GM18517 (cell line): ENCODE measurements at regions not wholly inside any gene's neighbourhood (a gene's known extent, or its start where the extent isn't known, plus 50 kb on each side); places are given as distances from the start of the nearest gene placed in this dataset.
"Not testable (repeated sequence)": the region's sequence is repeated elsewhere in the genome, so short reads cannot be mapped to it uniquely, and the experiment has no call there.

ENCODE experiments used
- ATAC-seq: cut with Tn5 transposase; IDR thresholded peaks from one replicate; pipeline ENCODE4 v1.9.1; 2021; ENCODE audit warnings: mild to moderate bottlenecking, moderate library complexity; ENCODE audit not compliant: unreplicated experiment

DNA sequence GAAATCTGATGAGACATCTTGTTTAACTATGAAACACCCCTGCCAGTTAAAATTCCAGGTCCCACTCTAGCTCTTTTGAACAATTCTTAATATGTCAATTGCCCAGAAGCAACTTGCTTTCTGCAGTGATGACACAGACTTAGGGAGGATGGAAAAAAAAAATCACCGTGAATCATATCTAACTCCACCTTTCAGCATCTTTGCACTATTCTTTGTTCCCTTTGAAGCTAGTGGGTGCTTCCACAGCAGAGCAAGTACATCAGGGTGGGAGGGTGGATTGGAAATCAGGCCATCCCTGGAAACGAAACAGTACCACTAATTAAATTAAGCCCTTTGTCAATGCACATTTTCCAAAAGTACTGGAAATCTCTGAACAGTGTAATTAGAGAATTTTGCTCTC is 324.3 kb upstream of the MEIS1 start:
- ATAC-seq = no peak

DNA sequence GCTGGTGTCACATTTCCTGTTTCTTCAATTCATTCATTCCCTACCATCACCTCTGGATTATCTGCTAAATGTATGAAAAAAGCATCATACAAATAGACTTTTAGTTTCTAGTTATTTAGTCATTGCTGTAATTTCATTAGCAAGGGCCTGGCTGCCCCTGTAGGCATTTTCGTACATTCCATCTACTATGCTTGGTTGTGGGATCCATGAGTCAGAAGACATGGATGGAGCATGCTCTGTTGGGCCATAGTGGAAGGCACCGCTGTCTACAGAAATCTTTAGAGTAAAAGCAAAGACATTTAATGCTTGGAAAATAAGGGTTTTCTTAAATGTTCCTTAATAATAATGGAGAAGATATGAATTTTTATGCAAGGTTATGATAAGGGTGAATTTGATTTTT is 324.8 kb upstream of the MEIS1 start:
- no peak for ATAC-seq

DNA sequence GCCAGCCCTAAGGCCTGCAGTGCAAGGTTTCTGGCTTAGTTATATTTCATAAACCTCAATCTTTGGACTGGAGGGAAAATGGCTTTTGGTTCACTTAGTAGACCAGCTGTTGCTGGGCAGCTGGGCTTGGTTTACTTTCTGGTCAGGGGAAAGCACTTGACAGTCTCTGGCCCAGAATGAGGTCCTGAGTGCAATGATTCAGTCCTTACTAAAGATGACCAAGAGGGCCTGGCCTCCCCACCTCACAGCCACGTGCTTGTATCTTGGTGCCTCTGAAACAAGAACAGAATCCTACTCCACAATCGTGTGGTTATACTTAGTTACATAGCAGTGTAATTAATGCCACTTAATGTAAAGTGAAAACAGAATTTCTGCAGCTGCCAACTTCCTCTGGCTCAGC is 325.5 kb upstream of the MEIS1 start:
- no peak for ATAC-seq

DNA sequence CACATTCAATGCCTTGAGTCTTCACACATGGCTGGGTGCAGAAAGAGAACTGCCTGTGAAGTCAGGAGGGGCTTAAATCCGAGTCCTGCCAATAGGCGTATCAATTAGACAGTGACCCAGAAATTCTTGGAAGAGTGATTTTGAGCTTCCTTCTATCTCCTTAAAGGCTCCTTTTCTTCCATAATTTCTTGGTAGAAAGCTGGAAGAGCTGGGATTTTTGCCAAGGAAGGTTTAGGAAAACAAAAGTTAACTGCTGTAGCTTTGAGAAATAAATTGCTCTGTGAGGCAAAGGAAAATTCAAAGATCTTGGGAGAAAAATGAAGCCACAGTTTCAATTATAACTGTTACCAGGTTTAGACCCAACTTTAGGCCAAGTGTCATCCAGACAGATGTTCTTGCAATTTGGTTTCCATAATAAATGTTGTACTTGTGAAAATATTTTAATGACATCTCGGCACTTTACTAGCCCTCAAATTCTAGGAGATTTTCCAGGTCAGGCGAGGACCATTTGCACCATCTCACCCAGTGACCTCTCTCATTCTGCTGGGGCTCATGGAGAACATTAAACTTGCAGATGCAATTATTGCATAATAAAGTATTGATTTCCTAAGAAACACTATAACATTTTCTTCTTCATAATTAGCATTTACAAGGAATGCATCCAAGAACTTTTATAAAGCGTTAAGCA is 329.7 kb upstream of the MEIS1 start:
- ATAC-seq = no peak

DNA sequence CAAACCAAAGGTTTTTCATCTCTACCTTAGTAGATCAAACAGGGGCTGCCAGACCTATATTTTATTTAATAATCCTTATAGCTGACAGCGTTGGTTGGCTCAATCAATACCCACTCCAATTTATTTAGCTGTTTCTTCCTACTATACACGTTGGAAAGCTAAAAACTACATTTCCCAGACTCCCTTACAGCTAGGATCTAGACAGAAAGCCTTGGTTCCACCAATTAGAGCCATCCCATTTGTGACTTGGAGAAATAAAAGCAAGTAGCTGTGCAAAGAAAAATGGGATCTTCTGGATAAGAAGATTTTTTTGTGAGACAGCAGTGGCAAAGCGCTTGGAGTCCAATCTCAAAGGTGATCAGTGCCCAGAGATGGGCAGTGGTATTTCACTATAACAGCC is 331.3 kb upstream of the MEIS1 start:
- ATAC-seq = no peak

DNA sequence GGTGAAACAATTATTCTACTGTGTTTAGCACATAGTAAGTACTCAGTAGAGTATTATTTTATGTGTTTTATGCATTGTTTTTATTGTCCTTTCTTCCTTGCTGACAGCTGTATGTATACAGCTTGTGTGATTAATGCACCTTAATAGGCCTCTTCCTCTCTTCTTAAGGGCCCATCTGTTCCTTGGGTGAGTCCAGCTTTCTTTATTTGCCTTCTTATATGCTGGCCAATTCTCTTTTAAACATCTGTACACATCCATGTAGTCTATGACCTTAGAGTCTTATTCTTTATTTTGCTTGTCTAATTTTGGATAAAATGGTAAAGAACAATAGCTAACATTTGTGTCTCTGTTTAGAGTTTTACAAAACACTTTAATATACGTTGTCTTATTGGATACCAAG is 333.7 kb upstream of the MEIS1 start:
- no peak for ATAC-seq

DNA sequence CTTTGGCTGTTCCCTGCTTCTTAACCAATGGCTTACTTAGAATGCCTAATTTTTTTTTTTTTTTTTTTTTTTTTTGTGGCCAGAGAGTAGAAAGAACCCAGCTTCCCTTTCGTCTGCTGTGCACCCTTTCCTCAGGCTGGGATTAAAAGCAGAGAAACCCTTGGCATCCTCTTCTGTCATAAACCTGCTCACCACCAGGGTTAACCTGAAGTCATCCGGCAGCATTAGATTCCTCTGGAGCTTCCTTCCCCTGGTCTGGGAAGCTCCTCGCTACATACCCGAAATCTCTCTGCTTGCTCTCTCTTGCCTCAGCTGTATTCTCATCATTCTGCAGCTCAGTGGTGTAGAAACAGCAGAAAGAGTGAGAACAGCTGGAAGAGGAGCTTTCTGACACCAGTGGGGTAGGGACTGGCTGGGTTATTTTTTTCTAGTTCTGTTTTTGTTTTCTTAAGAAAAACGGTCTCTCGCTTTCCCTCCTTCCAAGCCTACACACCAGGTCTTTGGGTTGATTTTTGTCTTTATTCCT is 339.0 kb upstream of the MEIS1 start:
- ATAC-seq = no peak

DNA sequence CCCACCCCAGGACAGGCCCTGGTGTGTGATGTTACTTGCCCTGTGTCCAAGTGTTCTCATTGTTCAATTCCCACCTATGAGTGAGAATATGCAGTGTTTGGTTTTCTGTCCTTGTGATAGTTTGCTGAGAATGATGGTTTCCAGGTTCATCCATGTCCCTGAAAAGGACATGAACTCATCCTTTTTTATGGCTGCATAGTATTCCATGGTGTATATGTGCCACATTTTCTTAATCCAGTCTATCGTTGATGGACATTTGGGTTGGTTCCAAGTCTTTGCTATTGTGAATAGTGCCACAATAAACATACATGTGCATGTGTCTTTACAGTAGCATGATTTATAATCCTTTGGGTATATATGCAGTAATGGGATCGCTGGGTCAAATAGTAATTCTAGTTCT is 340.2 kb upstream of the MEIS1 start:
- not testable (repeated sequence) for ATAC-seq

DNA sequence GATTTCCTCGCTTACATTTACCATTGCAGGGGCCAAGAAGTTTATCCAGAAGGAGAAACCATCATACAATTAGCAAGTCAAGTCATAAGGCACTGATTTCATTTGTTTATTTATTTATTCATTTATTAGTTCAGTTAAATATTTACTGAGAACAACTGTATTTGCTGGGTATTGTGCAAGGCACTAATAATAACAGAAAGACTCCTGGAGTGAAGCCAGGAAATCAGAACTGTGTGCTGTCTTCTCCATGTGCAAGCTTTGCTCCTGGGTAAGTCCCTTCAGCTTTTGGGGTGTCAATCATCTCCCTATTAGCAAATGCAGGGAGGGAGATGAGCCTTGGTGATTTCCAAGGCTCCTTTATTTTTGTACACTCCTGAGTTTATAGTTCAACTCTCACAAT is 341.6 kb upstream of the MEIS1 start:
- no peak for ATAC-seq

DNA sequence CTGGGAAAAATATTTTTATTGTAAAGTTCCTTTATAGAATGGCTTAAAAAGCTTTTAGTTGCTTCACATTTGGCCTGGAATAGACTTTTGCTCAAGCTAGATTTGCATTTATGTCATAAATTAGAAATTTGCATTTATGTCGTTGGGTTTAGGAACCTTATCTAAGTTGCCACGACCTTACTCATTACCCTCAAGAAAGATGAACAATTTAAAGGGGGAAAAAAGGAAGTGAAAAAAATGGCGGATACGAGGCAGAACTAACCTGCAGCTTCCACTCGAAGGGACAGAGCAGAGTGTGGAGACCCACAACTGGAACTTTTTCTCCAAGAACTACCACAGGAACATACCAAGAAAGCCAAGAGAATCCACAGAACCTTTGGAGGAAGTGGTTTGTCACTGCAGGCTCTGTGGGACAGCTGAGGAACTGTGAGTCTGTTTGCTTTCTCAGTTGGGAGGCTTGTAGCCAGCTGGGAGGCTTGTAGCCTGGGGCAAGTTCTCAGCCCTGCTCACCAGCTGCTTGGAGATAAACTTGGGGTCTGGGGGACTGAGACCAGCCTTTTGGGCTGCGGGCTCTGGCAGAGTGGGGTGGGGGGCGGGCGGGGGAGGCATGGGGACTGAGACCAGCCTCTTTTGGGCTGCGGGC is 349.9 kb upstream of the MEIS1 start:
- ATAC-seq = no peak

DNA sequence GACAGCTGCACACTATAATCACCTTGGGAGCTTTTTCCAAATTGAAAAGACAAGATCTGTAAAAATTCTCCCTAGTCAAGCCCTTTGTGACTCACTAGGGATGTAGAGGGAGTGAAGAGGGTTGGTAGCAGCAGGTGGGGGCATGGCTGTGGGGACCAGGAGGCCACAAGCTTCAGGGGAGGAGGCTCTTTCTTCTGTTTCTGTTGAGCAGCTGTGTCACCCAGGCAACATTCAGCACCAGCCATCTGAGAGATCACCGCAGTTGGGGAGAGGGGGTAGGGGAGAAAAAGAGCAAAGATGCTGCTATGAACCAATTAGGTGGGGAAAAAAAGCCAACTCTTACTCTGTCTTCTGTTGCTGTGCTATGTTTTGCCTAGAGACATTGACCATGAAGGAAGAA is 352.3 kb upstream of the MEIS1 start:
- no peak for ATAC-seq

DNA sequence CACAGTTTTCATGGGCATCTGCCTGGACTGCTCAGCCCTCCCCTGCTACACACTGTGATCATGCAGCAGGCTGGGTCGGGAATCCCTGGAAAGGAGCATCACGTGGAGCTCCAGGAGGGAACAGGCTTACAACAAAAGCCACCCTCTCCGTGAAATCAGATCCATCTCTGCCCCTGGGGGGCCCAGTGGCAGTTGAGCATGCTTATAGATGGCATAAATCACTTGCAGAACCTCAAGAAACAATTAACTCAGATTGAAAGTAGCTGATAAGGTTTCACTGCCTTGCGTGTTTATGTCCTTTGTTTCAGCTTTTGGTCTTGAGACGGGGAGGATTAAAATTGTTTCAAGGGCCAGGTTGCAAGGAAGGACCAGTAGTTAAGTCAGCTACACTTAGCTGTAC is 354.8 kb upstream of the MEIS1 start:
- ATAC-seq = no peak

DNA sequence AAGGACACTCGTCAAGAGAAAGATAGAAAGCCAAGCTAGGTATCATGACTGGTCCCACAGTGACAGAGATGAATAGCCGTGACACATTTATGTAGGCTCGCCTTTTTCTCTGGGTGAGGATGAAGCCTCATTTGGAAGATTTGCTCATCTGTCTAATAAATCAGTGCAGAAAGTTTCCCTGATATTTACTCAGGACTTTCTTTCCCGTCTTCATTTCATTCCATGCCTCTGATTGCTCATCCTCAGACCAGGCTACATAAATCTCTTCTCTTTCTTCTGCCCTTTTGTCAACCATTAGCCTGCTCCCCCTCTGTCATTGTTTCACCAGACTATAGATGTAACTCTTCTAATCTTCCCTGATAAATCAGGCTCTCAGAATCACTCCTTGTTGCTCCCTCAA is 361.8 kb upstream of the MEIS1 start:
- ATAC-seq = no peak

DNA sequence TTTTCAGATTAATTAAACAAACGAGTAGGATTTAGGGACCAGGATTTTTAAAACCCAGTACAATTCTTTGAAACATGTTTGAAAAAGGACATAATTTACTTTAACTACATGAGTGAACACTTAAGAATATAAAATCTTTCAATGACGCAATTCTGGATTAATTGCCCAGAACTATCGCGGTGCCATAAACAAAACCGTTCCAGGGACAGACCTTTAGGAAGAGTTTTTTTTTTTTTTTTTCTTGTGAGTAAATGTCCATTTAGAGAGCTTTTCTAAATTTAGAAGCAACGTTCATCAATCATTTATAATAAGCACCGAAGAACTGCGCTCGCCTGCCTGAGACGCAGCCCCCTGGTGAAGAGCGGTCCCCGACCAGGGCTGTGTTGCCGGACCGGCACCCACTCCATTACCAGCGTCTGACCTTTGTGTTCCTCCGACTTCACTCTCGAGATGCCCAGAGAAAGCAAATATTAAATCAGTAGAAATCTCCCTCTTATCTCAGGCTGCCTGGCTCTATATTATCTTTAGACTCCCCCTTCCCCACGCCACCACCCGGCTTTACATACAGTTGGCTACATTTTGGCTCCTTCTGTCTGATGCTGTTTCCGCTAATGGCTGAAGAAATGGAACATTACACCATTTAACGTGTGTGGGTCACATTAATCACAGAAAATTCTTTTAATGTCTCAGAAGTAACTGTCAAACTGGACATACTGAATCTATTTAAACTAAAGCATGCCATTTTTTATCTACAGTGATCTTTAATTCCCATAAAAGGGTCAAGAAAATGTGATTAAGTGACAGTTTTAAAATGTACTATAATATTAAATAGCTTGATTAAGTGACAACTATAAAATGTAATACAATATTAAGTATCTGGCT is 364.0 kb upstream of the MEIS1 start:
- no peak for ATAC-seq

DNA sequence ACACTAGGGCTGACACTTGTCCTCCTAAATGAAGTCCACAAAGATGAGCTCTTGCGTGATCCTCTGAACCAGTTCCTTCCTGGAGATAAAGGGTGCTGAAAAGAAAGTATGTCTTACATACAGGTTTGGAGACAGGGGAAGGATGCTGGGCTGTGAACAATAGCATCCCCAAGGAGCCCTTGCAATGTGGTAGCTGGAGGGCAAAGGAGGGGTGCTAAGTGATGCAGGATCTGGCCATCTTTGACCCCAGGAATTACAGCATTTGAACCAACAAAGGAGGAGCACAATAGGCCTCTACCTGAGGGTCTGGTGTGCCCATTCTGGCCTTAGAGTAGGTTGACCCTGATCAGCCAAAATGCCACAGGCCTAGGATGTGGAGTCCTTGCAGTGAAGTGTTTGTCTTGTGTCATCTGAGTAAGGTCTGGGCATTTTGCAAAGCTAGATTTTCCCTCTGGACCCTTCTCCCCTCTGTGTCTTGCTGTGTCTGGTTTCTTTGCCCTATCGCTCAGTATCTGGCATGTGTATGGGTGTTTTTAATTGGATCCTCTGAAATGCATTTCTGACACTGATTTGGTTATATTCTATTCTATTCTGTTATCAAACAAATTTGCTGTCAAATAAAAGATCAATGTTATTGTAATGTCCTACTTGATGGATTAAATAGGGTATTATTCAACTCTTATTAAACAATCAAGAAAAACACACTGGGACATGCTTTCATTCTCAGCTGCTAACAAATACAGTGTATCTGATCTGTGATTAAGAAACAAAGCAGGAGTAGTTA is 364.8 kb upstream of the MEIS1 start:
- no peak for ATAC-seq

DNA sequence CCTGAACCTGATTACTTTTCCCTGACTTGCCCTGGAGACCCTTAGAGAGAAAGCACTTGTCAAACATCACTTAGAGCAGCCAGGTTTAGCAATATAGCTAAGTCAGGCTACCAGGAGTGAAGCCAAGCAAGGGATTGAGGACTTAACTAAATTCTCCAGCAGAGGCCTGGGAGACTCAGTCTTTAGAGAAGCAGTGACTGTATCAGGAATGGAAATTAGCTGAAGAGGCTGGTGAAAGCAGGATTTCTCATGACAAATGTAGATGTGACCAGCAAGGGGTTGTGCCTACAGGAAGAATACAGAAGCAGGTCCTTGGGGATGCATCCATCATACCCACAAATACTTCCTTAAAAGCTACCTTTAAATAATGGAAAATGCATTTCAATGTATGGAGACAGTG is 368.9 kb upstream of the MEIS1 start:
- no peak for ATAC-seq

DNA sequence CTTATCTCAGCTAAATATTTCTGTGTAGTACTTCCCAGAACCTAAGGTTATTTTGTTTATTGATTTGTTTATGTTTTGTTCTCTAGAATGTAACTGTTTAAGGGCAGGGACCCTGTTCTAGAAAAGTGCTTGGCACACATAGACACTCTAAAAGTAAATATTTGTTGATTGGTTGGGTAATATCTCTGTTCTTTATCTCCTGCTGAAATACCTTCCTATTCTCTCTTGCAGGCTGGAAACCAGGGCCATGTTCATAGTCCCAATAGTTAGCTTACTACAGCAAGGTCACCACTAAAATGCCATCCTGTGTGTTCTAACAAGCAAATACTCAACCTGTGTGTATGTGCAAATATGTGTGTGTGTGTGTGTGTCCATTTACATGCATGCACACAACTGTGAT is 375.6 kb upstream of the MEIS1 start:
- ATAC-seq = no peak

DNA sequence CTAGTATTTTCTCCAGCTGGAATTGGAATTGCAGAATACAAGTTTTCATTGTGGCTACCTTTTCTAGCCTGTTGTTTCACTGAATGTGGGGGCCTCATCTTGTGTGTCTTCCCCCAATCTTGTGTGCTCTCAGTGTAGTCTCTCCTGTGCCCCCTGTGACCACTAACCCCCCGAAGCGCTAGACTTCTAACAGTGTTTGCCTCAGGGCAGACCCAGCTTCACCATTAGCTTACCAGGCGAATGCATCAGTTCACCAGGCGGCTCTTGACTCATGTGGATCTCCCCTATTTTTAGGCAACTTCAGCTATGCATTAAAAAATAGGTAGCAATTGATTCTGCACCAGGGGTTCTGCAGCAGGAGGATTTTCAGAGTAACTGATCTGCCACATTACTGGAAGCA is 376.2 kb upstream of the MEIS1 start:
- ATAC-seq = no peak

DNA sequence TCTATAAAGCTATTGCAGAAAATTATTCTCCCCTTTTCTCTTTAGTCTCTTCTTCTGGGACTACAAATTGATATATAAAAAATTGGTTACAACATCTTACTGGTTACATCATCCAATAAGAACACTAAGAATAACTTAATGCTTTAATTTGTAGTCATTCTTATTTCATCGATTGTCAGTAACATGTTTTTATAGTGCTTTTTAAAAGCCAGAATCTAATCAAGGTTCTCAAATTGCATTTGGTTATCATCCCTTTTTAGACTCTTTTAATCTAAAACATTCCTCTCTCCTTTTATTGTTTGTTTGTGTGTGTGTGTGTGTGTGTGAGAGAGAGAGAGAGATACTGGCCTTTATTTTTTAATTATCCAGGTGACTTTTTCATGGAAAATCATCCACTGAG is 377.1 kb upstream of the MEIS1 start:
- ATAC-seq = no peak

DNA sequence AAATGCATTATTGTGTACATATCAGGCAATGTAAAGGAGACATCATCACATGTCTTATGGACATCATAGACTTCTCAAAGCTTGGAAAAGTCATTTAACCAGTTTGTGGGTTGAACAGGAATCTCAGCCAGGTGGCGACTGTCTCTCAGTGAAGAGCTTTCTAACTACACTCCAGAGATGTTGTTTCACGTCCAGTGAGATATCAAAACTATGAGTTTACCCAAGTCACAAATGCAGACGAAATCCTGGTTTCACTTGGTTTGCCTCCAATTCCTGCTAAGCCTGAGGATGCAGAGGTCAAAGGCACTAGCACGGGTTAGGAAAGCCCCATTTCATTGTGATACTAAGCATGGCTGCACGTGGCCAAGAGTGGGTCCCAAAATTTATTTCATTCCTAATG is 384.5 kb upstream of the MEIS1 start:
- no peak for ATAC-seq

DNA sequence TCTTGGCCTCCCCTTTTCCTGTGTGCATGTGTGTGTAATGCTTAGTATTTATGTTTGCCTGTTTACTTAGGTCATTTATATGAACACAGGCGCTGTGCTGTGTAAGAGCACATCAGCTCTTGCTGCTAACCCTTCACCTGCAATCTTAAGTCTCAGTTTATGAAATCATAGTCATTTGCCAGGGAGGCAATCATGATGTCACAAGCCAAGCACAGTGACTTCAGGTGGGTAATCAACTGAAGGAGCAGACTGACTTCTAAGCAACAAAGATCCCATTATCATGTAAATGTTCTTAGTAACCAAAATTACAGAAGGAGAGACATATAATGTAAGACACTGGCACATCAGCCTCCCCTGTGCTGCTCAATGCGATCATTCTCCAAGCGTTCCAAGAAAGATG is 386.3 kb upstream of the MEIS1 start:
- no peak for ATAC-seq
